HG03108 (cell line): ENCODE measurements at regions not wholly inside any gene's neighbourhood (a gene's known extent, or its start where the extent isn't known, plus 50 kb on each side); places are given as distances from the start of the nearest gene placed in this dataset.

Experiments
- ATAC-seq: cut with Tn5 transposase; IDR thresholded peaks from one replicate; pipeline ENCODE4 v1.9.1; 2021; ENCODE audit warnings: moderate library complexity; ENCODE audit not compliant: unreplicated experiment

DNA sequence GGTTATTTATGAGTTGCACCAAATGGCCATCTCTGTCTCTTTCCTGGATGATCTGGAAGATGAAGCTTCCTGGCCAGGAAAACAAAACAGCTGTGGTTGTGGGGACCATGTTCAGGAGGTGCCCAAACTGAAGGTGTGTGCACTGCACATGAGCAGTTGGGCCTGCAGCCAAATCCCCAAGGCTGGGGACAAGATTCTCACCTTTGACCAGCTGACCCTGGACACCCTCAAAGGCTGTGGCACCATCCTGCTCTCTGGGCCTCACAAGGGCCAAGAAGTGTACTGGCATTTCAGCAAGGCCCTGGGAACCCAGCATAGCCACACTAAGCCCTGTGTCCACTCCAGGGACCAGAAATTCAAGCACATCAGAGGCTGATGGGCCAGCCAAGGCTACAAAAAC lies 84.2 kb downstream of the KCNRG start:
- ATAC-seq, result no peak

- ATAC-seq, result no peak
Observed at GRCh38 chr13:50101590-50101989, 86.3 kb downstream of the KCNRG start.

- no peak for ATAC-seq
Observed at GRCh38 chr13:50104493-50104892, 89.2 kb downstream of the KCNRG start.

- peak; percentile 64 for ATAC-seq
Observed at GRCh38 chr13:50106559-50106958, 91.3 kb downstream of the KCNRG start.

DNA sequence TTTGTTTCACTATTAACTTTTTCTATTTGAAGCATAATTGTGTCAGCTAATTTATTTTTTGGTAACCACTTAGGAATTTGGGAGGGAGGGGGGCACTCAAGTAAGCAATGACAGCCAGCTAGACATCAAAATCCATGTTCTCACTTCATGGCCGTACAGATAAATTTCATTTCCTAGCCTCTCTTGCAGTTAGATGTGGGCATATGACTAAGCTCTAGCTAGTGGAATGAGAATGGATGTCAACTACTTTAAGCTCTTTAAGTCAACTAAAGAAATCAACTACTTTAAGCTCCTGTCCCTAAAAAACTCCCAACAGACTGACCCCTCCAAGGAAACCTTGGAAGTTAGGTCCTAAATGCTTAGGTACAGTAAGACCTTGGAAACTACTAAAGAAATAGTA lies 92.0 kb downstream of the KCNRG start:
- ATAC-seq, result no peak

GRCh38 chr13:50114961-50115360 lies 99.7 kb downstream of the KCNRG start:
- no peak for ATAC-seq

DNA sequence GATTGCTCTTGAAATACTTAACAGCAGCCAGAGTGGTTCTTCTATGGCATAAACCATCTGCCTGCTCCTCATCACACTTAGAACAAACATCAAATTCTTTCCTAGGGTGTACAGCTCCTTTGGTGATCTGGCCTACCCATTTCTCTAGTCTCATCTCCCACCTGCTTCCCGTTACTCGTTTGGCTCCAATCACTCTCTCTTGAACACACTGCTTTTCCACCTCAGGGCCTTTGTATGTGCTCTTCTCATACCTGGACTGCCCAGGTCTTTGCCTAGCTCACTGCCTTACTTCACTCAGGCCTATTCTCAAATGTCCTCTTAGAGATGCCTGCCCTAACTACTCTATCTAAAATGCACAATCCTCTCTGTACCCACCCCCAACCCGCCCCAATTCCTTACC lies 100.5 kb downstream of the KCNRG start:
- ATAC-seq, result no peak

DNA sequence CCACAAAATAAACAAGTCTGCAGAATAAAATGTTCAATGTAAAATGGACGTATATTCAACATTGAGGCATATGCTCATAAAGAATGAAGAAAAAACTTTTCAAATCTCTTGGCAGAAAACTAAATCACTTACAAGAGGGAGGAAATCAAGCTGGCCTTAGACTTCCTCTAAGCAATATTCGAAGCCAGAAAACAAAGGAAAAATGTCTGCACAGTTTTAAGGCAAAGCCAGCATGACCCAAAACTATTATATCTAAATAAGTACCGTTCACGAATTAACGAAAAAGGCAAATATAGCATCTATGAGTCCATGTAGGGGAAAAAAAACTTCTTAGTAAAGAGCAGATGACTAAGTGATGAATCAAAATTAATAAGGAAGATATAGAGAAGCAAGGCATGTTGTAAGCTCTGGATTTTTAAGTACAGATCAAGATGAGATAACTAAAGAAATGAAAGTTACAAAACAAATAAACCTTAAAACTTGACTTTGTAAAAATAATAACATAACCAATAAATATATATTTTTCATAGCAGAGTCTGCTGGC lies 101.3 kb downstream of the KCNRG start:
- no peak for ATAC-seq

GRCh38 chr13:50119591-50119990 lies 104.3 kb downstream of the KCNRG start:
- ATAC-seq, result no peak

DNA sequence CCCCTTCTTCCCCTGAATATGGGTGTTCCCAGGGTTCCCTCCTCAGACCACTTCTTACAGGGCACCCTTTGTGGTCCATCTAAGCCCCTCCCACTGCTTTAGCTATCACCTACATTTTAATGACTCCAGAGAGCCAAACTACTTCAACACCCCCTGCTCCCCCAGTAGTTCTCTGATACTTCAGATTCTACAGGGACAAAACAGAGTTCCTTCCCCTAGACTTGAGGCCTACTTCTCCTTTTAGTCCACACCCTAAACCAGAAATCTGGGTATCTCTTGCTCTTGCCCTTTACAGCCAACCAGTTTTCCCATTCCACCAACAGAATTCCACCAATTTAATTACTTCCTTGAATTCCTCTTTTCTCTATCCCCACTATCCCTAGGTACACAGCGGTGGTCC lies 107.2 kb downstream of the KCNRG start:
- no peak for ATAC-seq

DNA sequence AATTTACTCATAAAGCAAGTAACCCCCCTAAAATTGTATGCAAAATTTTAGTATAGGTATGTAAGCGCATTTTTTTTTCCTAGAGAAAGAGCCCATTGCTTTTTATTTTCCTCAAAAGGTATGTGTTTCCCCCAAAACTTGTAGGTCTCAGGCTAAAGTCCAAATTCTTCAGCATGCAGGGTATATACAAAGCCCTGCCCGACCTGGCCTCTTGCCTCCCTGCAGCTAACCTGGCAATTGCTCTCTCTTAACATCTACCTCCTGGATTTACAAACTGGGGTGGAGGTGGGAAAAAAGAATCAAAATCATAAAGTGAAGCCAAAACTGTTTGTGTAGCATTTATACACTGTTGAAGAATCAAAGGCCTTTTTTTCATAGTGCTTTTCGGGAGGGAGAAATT lies 107.8 kb downstream of the KCNRG start:
- ATAC-seq, result no peak

DNA sequence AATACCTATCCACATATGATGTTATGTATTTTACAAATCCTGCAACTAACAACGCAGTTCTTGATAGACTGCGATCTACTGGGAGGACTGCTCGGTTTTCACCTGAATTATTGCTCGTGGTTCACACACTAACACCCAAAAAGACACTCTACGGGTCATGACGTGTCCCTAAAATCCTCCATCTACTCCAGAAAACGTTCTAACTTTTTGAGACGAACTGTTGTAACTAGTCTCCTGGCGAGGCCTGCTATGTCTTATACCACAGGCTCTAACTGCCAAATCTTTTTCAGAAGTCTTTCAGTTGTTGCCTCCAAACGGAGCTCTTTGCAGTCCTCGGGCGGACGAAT lies 108.2 kb downstream of the KCNRG start:
- no peak for ATAC-seq

GRCh38 chr13:50123862-50124535 lies 108.8 kb downstream of the KCNRG start:
- ATAC-seq, result peak; percentile 64

DNA sequence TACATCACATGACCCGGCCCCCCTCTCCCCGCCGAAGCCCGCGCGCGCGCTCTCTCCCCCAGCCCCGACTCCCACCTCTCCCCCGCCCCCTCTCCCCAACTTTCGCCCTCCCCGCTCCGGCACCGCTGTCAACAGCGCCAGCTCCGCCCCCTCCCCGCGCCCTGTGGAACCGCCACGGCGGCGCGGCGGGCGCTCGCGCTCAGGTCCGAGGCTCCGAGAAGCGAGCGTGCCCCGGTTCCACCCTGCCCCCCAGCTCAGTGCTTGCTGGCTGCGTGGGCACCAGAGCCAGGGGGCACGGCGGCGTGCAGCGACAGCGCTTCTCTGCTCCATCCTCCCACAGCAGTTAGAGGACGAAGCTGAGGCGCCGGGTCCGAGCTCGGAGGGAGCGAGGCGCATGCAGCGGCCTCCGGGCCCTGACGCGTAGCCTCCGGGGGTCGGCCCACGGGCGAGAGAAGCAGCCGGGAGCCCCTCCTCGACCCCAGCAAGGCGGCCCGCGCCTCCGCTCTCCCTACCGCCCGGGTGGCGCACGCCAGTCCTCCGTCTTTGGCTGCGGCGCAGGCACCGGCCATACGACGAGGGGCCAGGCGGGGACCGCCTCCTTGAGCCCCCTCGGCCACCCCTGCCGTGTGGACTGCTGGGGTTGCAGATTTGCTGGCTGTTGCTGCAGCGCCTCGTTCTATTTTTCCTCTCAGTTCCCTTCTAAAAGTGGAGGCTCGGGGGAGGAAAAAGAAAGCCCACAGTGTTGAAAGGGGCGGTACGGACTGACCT lies 109.5 kb downstream of the KCNRG start:
- ATAC-seq, result peak; percentile 22

- ATAC-seq, result peak; percentile 7
Observed at GRCh38 chr13:50125304-50125553, 110.0 kb downstream of the KCNRG start.

DNA sequence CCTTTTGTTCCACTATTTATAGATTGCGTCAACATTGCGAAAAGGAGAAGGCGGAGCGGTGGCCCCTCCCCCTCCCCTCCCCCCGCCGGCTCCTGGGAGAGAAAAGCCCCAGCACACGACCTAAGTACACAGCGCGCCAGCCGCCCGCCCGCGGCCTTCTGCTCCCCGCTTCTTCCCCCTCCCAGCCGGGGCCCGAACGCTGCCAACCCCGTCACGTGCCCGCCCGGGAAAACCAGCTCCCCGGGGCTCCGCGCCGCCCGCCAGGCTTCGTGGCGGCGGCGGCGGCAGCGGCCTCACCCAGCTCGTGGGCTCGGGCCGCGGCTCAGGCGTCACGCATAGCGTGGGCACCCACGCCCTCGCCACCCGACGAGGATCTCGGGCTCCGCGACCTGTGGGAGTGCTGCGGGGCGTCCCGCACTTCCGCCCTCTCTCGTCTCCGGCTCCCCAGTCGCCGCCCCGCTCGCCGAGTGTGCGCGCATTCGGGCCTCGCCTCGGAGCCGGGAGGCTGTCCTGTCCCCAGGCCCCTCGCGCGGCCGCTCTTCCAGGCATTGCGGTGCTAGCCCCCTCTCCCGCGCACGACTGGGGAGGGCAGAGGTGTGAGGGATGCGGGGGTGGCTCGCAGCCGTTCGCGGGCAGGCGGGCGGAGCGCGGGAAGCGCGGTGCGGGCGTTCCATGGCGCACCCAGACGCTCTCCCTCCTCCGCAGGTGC lies 110.5 kb downstream of the KCNRG start:
- peak; percentile 10 for ATAC-seq

- no peak for ATAC-seq
Observed at GRCh38 chr13:50126263-50126992, 111.2 kb downstream of the KCNRG start.

- ATAC-seq, result no peak
Observed at GRCh38 chr13:50126993-50127725, 111.9 kb downstream of the KCNRG start.

DNA sequence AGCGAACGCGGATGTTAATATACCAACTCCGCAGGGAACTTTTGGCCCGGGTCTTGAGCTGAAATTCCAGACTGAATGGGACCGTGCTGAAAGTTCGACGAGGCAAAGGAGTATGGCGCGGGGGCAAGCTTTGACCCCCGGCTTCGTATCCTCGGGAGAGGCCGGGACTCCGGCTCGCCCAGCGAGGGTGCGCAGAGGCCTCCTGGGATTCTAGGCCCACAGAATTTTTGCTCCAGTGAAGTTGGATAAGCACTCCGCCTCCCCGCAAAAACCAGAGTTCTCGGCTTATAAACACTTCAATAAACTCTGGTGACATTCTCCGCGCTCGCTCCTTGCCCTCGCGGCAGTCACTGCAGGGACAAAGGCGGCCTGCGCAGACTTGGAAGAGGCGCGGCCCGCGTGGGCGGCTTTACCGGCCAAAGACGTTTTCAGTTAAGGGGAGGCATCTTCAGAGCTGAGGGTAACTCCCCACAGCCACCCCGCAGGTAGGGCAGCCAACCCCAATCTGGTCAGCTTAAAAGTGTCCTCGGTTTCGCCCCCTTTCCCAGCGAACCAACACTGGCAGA lies 112.6 kb downstream of the KCNRG start:
- no peak for ATAC-seq

DNA sequence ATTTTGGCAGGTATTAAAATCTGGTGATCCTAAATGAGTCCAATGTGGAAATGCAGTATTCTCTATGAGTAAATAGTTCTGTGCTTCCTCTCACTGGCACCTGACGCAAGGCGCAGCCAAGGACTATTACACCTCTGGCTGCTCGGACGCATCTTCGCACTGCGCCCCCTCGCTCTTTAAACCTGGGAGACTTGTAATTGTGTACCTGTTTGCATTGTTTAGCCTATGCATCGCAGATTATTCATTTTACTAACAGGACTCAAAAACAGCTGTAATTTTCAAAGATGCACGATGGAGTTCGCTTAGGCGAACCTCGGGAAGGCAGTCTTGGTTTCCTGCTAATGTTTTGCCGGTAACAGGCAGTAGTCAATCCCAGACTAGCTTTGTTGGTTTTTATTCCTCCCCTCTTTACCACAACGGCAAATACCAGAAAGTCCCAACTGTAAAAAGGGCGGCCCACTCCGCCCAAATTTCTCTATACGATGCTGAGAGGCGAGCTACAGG lies 113.2 kb downstream of the KCNRG start:
- no peak for ATAC-seq
